ENCODE measurements at regions not wholly inside any gene's neighbourhood (a gene's known extent, or its start where the extent isn't known, plus 50 kb on each side); places are given as distances from the start of the nearest gene placed in this dataset.
"Not testable (repeated sequence)": the region's sequence is repeated elsewhere in the genome, so short reads cannot be mapped to it uniquely, and the experiment has no call there.

GRCh38 chr2:183773775-183774174, 649.5 kb downstream of the NUP35 start:
- no peak overlapping the region for H3K4me3 ChIP-seq (ENCODE audit: low read depth, low read length)
- no peak for TF ChIP-seq CTCF (IDR thresholded peaks at IDR 0.05; ENCODE audit: low read depth, low read length, missing control alignments)
- no peak for DNase-seq (ENCODE audit: low read depth)

DNA sequence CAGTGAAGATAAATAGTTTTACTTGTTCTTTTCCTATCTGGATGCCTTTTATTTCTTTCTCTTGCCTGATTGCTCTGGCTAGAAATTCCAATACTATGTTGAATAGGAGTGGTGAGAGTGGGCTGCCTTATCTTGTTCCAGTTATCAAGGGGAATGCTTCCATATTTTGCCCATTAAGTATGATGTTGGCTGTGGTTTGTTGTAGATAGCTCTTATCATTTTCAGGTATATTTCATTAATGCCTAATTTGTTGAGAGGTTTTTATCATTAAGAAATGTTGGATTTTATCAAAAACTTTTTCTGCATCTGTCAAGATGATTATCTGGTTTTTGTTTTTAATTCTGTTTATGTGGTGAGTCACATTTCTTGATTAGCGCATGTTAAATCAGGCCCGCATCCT, 655.8 kb downstream of the NUP35 start:
- no peak for TF ChIP-seq CTCF (IDR thresholded peaks at IDR 0.05; ENCODE audit: low read depth, low read length, missing control alignments)
- no peak for DNase-seq (ENCODE audit: low read depth)
- H3K4me3 ChIP-seq (ENCODE audit: low read depth, low read length), result no peak overlapping the region

DNA sequence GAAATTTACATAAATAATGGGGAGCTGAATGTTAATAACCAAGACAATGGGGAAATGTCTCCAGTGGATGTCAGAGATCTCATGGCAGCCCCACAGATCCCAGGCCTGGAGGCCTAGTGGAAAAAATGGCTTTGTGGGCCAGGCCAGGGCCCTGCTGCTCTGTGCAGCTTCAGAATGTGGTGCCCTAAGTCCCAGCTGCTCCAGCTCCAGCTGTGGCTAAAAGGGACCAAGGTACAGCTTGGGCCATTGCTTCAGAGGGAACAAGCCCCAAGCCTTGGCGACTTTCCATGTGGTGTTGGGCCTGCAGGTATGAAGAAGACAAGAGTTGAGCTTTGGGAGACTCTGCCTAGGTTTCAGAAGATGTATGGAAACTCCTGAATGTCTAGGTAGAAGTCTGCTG, 658.2 kb downstream of the NUP35 start:
- no peak overlapping the region for H3K4me3 ChIP-seq (ENCODE audit: low read depth, low read length)
- DNase-seq (ENCODE audit: low read depth), result no peak
- no peak for TF ChIP-seq CTCF (IDR thresholded peaks at IDR 0.05; ENCODE audit: low read depth, low read length, missing control alignments)

DNA sequence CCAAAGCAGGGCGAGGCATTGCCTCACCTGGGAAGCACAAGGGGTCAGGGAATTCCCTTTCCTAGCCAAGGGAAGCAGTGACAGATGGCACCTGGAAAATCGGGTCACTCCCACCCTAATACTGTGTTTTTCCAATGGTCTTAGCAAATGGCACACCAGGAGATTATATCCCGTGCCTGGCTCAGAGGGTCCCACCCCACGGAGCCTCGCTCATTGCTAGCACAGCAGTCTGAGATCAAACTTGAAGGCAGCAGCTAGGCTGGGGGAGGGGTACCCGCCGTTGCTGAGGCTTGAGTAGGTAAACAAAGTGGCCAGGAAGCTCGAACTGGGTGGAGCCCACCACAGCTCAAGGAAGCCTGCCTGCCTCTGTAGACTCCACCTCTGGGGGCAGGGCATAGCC, 664.6 kb downstream of the NUP35 start:
- H3K4me3 ChIP-seq (ENCODE audit: low read depth, low read length); DNase-seq (ENCODE audit: low read depth): not testable (repeated sequence)

- H3K4me3 ChIP-seq (ENCODE audit: low read depth, low read length); DNase-seq (ENCODE audit: low read depth): not testable (repeated sequence)
These were observed 668.1 kb downstream of the NUP35 start for GRCh38 chr2:183792165-183792924.

DNA sequence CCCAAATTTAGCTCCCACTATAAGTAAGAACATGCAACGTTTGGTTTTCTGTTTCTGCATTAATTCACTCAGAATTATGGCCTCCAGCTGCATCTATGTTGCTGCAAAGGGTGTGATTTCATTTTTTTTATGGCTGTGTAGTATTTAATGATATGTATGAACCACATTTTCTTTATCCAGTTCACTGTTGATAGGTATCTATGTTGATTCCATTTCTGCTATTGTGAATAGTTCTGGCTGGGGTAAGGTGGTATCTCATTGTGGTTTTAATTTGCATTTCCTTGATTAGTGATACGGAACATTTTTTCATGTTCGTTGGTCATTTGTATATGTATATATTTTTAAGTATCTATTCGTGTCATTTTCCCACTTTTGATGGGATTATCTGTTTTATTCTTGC, 674.3 kb downstream of the NUP35 start:
- no peak overlapping the region for H3K4me3 ChIP-seq (ENCODE audit: low read depth, low read length)
- no peak for TF ChIP-seq CTCF (IDR thresholded peaks at IDR 0.05; ENCODE audit: low read depth, low read length, missing control alignments)

DNA sequence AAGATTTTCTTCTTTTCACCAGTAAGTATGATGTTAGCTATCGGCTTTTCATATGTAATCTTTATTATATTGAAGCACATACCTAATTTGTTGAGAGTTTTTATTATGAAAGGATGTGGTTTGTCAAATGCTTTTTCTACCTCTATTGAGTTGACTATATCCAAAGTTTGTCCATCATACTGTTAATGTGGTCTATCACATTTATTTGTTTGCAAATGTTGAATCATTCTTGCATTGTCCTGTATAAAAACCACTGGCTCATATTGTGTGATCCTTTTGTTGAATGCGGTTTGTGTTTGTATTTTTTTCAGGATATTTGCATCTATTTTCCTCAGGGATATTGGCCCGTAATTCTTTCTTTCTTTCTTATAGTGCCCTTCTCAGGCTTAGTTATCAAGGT, 675.5 kb downstream of the NUP35 start:
- DNase-seq (ENCODE audit: low read depth), result no peak
- H3K4me3 ChIP-seq (ENCODE audit: low read depth, low read length), result no peak overlapping the region
- no peak for TF ChIP-seq CTCF (IDR thresholded peaks at IDR 0.05; ENCODE audit: low read depth, low read length, missing control alignments)

More for the DNA sequence above, 674.3 kb downstream of the NUP35 start:
- DNase-seq (ENCODE audit: low read depth), result no peak

GRCh38 chr2:183803596-183803995, 679.4 kb downstream of the NUP35 start:
- no peak for DNase-seq (ENCODE audit: low read depth)
- TF ChIP-seq CTCF (IDR thresholded peaks at IDR 0.05; ENCODE audit: low read depth, low read length, missing control alignments), result no peak
- H3K4me3 ChIP-seq (ENCODE audit: low read depth, low read length), result no peak overlapping the region
